Medulla oblongata (tissue), 1 donor: ENCODE measurements at regions not wholly inside any gene's neighbourhood (a gene's known extent, or its start where the extent isn't known, plus 50 kb on each side); places are given as distances from the start of the nearest gene placed in this dataset.
A peak's percentile ranks its signal among the peaks of the same experiment; 100 is the strongest.
"Not testable (repeated sequence)": the region's sequence is repeated elsewhere in the genome, so short reads cannot be mapped to it uniquely, and the experiment has no call there.

Experiments used
- DNase-seq: peaks from one replicate; pipeline ENCODE4 v3.0.0-alpha.2; 2015; ENCODE audit errors: extremely low spot score

GRCh38 chr14:101616202-101616601, 54.9 kb downstream of the DIO3 start:
- no peak for DNase-seq

GRCh38 chr14:101619484-101619883, 58.2 kb downstream of the DIO3 start:
- no peak for DNase-seq

GRCh38 chr14:101620031-101620788, 58.9 kb downstream of the DIO3 start:
- DNase-seq = no peak

- DNase-seq = no peak
Measured at GRCh38 chr14:101620821-101621785, 59.8 kb downstream of the DIO3 start.

- DNase-seq = no peak
Measured at GRCh38 chr14:101622251-101623076, 61.2 kb downstream of the DIO3 start.

GRCh38 chr14:101623077-101623372, 61.7 kb downstream of the DIO3 start:
- DNase-seq = no peak

GRCh38 chr14:101623685-101624444, 62.6 kb downstream of the DIO3 start:
- DNase-seq = no peak

- no peak for DNase-seq
Measured at GRCh38 chr14:101624536-101624935, 63.2 kb downstream of the DIO3 start.

- no peak for DNase-seq
Measured at GRCh38 chr14:101625336-101626097, 64.2 kb downstream of the DIO3 start.

- DNase-seq = no peak
Measured at GRCh38 chr14:101626331-101626730, 65.0 kb downstream of the DIO3 start.

GRCh38 chr14:101627915-101628262, 66.6 kb downstream of the DIO3 start:
- no peak for DNase-seq

- peak; percentile 79 for DNase-seq
Measured at GRCh38 chr14:101628471-101628966, 67.2 kb downstream of the DIO3 start.

GRCh38 chr14:101628975-101629374, 67.7 kb downstream of the DIO3 start:
- no peak for DNase-seq

GRCh38 chr14:101630056-101630965, 69.0 kb downstream of the DIO3 start:
- no peak for DNase-seq

- no peak for DNase-seq
Measured at GRCh38 chr14:101631199-101631598, 69.9 kb downstream of the DIO3 start.

- DNase-seq = not testable (repeated sequence)
Measured at GRCh38 chr14:101631970-101632369, 70.7 kb downstream of the DIO3 start.

GRCh38 chr14:101632520-101632919, 71.2 kb downstream of the DIO3 start:
- DNase-seq = no peak

- DNase-seq = no peak
Measured at GRCh38 chr14:101633276-101633675, 72.0 kb downstream of the DIO3 start.

- no peak for DNase-seq
Measured at GRCh38 chr14:101634202-101634849, 73.0 kb downstream of the DIO3 start.
